ENCODE measurements at regions not wholly inside any gene's neighbourhood (a gene's known extent, or its start where the extent isn't known, plus 50 kb on each side); places are given as distances from the start of the nearest gene placed in this dataset.

DNA sequence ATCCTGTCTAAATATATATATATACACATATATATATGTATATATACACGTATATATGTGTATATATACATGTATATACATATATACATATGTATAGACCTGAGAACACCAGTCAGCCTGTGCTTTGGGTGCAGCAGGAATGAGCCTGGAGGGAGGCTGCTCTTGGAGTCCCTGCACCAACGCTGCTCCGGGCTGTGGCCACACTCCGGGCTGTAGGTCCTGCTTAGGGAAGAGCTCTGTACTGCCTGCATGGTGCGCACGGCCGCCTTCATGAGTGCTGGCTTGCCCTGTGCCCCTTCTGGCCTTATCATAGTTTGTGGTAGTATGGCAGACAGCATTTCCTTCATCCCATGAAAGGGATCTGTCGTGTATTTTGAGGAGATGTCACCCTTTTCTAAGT, 360.9 kb downstream of the TDRD15 start:
- TF ChIP-seq, protein P1, sequence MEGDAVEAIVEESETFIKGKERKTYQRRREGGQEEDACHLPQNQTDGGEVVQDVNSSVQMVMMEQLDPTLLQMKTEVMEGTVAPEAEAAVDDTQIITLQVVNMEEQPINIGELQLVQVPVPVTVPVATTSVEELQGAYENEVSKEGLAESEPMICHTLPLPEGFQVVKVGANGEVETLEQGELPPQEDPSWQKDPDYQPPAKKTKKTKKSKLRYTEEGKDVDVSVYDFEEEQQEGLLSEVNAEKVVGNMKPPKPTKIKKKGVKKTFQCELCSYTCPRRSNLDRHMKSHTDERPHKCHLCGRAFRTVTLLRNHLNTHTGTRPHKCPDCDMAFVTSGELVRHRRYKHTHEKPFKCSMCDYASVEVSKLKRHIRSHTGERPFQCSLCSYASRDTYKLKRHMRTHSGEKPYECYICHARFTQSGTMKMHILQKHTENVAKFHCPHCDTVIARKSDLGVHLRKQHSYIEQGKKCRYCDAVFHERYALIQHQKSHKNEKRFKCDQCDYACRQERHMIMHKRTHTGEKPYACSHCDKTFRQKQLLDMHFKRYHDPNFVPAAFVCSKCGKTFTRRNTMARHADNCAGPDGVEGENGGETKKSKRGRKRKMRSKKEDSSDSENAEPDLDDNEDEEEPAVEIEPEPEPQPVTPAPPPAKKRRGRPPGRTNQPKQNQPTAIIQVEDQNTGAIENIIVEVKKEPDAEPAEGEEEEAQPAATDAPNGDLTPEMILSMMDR (conservative IDR thresholded peaks at IDR 0.05; ENCODE audit: low read depth, low read length) = no peak
- TF ChIP-seq POLR2A (IDR thresholded peaks at IDR 0.05; ENCODE audit: low read depth, low read length) = no peak
- no peak for TF ChIP-seq MXI1 (IDR thresholded peaks at IDR 0.05; ENCODE audit: borderline replicate concordance, low read depth, low read length)
- TF ChIP-seq, protein P2, sequence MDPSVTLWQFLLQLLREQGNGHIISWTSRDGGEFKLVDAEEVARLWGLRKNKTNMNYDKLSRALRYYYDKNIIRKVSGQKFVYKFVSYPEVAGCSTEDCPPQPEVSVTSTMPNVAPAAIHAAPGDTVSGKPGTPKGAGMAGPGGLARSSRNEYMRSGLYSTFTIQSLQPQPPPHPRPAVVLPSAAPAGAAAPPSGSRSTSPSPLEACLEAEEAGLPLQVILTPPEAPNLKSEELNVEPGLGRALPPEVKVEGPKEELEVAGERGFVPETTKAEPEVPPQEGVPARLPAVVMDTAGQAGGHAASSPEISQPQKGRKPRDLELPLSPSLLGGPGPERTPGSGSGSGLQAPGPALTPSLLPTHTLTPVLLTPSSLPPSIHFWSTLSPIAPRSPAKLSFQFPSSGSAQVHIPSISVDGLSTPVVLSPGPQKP (IDR thresholded peaks at IDR 0.05; ENCODE audit: borderline replicate concordance, low read depth, low read length) = no peak
- no peak for TF ChIP-seq MAFK (IDR thresholded peaks at IDR 0.05; ENCODE audit: low read depth, low read length)
- no peak for TF ChIP-seq BHLHE40 (IDR thresholded peaks at IDR 0.05; ENCODE audit: low read depth, low read length)
- no peak for TF ChIP-seq RFX5 (IDR thresholded peaks at IDR 0.05; ENCODE audit: low read depth, low read length)
- TF ChIP-seq RAD21 (IDR thresholded peaks at IDR 0.05; ENCODE audit: low read length) = no peak
- no peak for TF ChIP-seq FOS (IDR thresholded peaks at IDR 0.05; ENCODE audit: low read depth, low read length)
- TF ChIP-seq SMC3 (IDR thresholded peaks at IDR 0.05; ENCODE audit: low read depth, low read length) = no peak
- no peak for TF ChIP-seq CEBPB (IDR thresholded peaks at IDR 0.05; ENCODE audit: low read depth, low read length)
- no peak for TF ChIP-seq MAZ (IDR thresholded peaks at IDR 0.05; ENCODE audit: borderline replicate concordance, low read depth, low read length)
- no peak for TF ChIP-seq RCOR1 (IDR thresholded peaks at IDR 0.05; ENCODE audit: insufficient replicate concordance, low read length)
- no peak for TF ChIP-seq NFE2L2 (IDR thresholded peaks at IDR 0.05; ENCODE audit: low read depth, low read length)

Data from IMR-90 (cell line).